ENCODE measurements at regions not wholly inside any gene's neighbourhood (a gene's known extent, or its start where the extent isn't known, plus 50 kb on each side); places are given as distances from the start of the nearest gene placed in this dataset.
A peak's percentile ranks its signal among the peaks of the same experiment; 100 is the strongest.

DNA sequence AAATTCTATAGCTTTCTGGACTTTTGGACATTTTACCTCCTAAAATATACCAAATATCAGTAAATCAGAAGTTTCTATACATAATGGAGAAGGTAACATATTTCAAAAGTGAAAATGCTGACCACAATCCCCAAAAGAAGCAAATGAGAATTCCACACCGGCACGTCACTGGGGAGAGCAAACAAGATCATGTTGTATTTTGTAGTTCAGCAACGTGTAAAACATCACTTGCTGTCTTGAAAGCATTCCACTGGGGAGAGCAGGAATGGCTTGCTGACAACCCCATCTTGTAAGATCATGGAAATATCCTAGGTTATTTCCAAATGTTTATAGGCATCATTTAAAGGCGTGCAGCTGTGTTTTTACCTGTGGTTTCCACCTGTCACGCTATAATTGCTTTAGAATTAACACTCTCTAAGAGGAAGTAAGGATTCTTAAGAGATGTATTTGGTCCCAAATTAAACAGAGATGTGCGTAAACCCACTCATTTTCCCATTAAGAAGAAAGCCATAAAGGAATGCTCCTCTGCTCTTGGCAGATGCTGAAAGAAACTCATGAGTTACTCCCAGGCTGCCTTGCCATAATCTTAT is 397.1 kb upstream of the POT1 start (continued):
- TF ChIP-seq, protein P1, sequence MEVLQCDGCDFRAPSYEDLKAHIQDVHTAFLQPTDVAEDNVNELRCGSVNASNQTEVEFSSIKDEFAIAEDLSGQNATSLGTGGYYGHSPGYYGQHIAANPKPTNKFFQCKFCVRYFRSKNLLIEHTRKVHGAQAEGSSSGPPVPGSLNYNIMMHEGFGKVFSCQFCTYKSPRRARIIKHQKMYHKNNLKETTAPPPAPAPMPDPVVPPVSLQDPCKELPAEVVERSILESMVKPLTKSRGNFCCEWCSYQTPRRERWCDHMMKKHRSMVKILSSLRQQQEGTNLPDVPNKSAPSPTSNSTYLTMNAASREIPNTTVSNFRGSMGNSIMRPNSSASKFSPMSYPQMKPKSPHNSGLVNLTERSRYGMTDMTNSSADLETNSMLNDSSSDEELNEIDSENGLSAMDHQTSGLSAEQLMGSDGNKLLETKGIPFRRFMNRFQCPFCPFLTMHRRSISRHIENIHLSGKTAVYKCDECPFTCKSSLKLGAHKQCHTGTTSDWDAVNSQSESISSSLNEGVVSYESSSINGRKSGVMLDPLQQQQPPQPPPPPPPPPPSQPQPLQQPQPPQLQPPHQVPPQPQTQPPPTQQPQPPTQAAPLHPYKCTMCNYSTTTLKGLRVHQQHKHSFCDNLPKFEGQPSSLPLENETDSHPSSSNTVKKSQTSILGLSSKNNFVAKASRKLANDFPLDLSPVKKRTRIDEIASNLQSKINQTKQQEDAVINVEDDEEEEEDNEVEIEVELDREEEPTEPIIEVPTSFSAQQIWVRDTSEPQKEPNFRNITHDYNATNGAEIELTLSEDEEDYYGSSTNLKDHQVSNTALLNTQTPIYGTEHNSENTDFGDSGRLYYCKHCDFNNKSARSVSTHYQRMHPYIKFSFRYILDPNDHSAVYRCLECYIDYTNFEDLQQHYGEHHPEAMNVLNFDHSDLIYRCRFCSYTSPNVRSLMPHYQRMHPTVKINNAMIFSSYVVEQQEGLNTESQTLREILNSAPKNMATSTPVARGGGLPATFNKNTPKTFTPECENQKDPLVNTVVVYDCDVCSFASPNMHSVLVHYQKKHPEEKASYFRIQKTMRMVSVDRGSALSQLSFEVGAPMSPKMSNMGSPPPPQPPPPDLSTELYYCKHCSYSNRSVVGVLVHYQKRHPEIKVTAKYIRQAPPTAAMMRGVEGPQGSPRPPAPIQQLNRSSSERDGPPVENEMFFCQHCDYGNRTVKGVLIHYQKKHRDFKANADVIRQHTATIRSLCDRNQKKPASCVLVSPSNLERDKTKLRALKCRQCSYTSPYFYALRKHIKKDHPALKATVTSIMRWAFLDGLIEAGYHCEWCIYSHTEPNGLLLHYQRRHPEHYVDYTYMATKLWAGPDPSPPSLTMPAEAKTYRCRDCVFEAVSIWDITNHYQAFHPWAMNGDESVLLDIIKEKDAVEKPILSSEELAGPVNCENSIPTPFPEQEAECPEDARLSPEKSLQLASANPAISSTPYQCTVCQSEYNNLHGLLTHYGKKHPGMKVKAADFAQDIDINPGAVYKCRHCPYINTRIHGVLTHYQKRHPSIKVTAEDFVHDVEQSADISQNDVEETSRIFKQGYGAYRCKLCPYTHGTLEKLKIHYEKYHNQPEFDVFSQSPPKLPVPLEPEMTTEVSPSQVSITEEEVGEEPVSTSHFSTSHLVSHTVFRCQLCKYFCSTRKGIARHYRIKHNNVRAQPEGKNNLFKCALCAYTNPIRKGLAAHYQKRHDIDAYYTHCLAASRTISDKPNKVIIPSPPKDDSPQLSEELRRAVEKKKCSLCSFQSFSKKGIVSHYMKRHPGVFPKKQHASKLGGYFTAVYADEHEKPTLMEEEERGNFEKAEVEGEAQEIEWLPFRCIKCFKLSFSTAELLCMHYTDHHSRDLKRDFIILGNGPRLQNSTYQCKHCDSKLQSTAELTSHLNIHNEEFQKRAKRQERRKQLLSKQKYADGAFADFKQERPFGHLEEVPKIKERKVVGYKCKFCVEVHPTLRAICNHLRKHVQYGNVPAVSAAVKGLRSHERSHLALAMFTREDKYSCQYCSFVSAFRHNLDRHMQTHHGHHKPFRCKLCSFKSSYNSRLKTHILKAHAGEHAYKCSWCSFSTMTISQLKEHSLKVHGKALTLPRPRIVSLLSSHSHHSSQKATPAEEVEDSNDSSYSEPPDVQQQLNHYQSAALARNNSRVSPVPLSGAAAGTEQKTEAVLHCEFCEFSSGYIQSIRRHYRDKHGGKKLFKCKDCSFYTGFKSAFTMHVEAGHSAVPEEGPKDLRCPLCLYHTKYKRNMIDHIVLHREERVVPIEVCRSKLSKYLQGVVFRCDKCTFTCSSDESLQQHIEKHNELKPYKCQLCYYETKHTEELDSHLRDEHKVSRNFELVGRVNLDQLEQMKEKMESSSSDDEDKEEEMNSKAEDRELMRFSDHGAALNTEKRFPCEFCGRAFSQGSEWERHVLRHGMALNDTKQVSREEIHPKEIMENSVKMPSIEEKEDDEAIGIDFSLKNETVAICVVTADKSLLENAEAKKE (CRISPR knock-in tag; IDR thresholded peaks at IDR 0.05) = no peak
- no peak for TF ChIP-seq STAT1 (IDR thresholded peaks at IDR 0.05; ENCODE audit: unreplicated experiment)

DNA sequence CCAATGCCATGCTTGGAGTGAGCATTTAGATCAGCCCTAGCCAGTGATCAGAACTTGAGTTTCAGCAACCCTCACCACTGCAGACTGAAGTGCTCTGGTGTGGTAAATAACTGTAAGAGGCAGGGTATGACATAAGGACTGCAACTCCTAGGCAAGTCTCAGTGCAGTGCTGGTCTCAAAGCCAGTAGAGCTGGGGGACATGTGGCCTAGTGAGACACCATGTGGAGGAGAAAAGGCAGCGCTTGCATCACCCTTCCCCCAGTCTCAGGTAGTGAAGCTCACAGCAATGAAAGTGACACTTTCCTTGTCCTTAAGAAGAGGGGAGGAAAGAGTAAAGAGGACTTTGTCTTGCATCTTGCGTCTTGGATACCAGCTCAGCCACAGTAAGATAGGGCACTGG is 386.8 kb upstream of the POT1 start:
- ATAC-seq (peak; percentile 100), DNase-seq (ENCODE audit: low spot score) (peak; percentile 87)
- Histone ChIP-seq H3K36me3 (ENCODE audit: insufficient read depth) (no peaks in the 10 kb centered on the region), H3K9me2 (ENCODE audit: insufficient read depth) (no peaks in the 10 kb centered on the region), H3F3A (replicated peaks; ENCODE audit: low read depth) (no peaks in the 10 kb centered on the region), H3K27ac (ENCODE audit: low read depth) (no peak overlapping the region), H3K79me2 (replicated peaks; ENCODE audit: insufficient read depth) (no peaks in the 10 kb centered on the region), H3K27me3 (ENCODE audit: insufficient read depth) (no peaks in the 10 kb centered on the region), H3K4me1 (ENCODE audit: insufficient read depth) (peaks cover 3% of the 10 kb centered on the region; the same call in 1 of the 2 replicates), H4K20me1 (replicated peaks; ENCODE audit: insufficient read depth) (no peaks in the 10 kb centered on the region), H3K4me2 (no peak overlapping the region), H2AFZ (peak overlapping the region; percentile 95), H3K4me3 (no peak overlapping the region)
- H3K27me3 Mint-ChIP-seq (ENCODE audit: insufficient read depth, low read depth, poor library complexity) = no peaks in the 10 kb centered on the region
- peak overlapping the region; percentile 89 for H3K27ac Mint-ChIP-seq
- peaks cover 26% of the 10 kb centered on the region for H3K9me3 Mint-ChIP-seq
- H3K4me1 Mint-ChIP-seq = peaks cover 11% of the 10 kb centered on the region; the same call in 2 of the 3 replicates
- no peak overlapping the region for H3K4me3 Mint-ChIP-seq
- peaks cover 19% of the 10 kb centered on the region for H3K36me3 Mint-ChIP-seq (ENCODE audit: low read depth)
- TF ChIP-seq CREB1 (CRISPR knock-in tag; IDR thresholded peaks at IDR 0.05; ENCODE audit: low read depth) = 0 out of 2 replicates have a peak, but pooled peaks have one; percentile 9
- TF ChIP-seq, protein P2, sequence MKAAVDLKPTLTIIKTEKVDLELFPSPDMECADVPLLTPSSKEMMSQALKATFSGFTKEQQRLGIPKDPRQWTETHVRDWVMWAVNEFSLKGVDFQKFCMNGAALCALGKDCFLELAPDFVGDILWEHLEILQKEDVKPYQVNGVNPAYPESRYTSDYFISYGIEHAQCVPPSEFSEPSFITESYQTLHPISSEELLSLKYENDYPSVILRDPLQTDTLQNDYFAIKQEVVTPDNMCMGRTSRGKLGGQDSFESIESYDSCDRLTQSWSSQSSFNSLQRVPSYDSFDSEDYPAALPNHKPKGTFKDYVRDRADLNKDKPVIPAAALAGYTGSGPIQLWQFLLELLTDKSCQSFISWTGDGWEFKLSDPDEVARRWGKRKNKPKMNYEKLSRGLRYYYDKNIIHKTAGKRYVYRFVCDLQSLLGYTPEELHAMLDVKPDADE (IDR thresholded peaks at IDR 0.05) = no peak
- TF ChIP-seq EZH2phosphoT487 (IDR thresholded peaks at IDR 0.05; ENCODE audit: unreplicated experiment) = no peak
- TF ChIP-seq ZNF114 (CRISPR knock-in tag; IDR thresholded peaks at IDR 0.05) = no peak
- TF ChIP-seq POLR2AphosphoS5 (IDR thresholded peaks at IDR 0.05; ENCODE audit: low read depth) = no peak
- TF ChIP-seq, protein P1 (CRISPR knock-in tag; IDR thresholded peaks at IDR 0.05) = peak; percentile 34; the same call in 1 of the 2 replicates

Data from GM23338 (cell line).